Kidney epithelial cell (primary cell): ENCODE measurements at regions not wholly inside any gene's neighbourhood (a gene's known extent, or its start where the extent isn't known, plus 50 kb on each side); places are given as distances from the start of the nearest gene placed in this dataset.

Experiments
- DNase-seq: peaks from one replicate; pipeline ENCODE4 v3.0.0-alpha.2; 2010; ENCODE audit warnings: low read depth
- H3K27me3 ChIP-seq: 2 replicates; pipeline ENCODE4 v1.6.0; 2011; ENCODE audit warnings: low read length; ENCODE audit not compliant: control insufficient read depth, insufficient read depth
- H3K36me3 ChIP-seq: 2 replicates; pipeline ENCODE4 v1.5.1; 2011; ENCODE audit warnings: low read length; ENCODE audit not compliant: control insufficient read depth, insufficient read depth
- H3K4me3 ChIP-seq: 2 replicates; pipeline ENCODE4 v1.5.1; 2011; ENCODE audit warnings: low read depth, mild to moderate bottlenecking, control low read depth, low read length
- CTCF ChIP-seq: IDR thresholded peaks from 2 replicates; pipeline ENCODE4 v1.5.1; 2011; ENCODE audit warnings: mild to moderate bottlenecking, moderate library complexity, low read length, control low read depth, inconsistent platforms; ENCODE audit not compliant: insufficient read depth, poor library complexity, severe bottlenecking

- TF ChIP-seq CTCF = no peak
- no peaks in the 10 kb centered on the region for H3K27me3 ChIP-seq
- no peak overlapping the region for H3K4me3 ChIP-seq
Measured at GRCh38 chr18:68152770-68153169, 562.1 kb downstream of the TMX3 start.

GRCh38 chr18:68150961-68151360 is 563.9 kb downstream of the TMX3 start:
- no peak for DNase-seq
- H3K4me3 ChIP-seq = no peak overlapping the region
- no peak for TF ChIP-seq CTCF
- no peaks in the 10 kb centered on the region for H3K27me3 ChIP-seq
- H3K36me3 ChIP-seq = no peaks in the 10 kb centered on the region

More at GRCh38 chr18:68152770-68153169, 562.1 kb downstream of the TMX3 start:
- H3K36me3 ChIP-seq = no peaks in the 10 kb centered on the region
- DNase-seq = no peak

GRCh38 chr18:68148863-68149262 is 566.0 kb downstream of the TMX3 start:
- H3K27me3 ChIP-seq = no peaks in the 10 kb centered on the region
- TF ChIP-seq CTCF = no peak
- DNase-seq = no peak
- no peak overlapping the region for H3K4me3 ChIP-seq
- H3K36me3 ChIP-seq = no peaks in the 10 kb centered on the region

GRCh38 chr18:68147728-68148127 is 567.2 kb downstream of the TMX3 start:
- Histone ChIP-seq H3K36me3 (no peaks in the 10 kb centered on the region), H3K4me3 (no peak overlapping the region), H3K27me3 (no peaks in the 10 kb centered on the region)
- DNase-seq = no peak
- TF ChIP-seq CTCF = no peak

- TF ChIP-seq CTCF = no peak
- no peak overlapping the region for H3K4me3 ChIP-seq
- H3K27me3 ChIP-seq = no peaks in the 10 kb centered on the region
- DNase-seq = no peak
- H3K36me3 ChIP-seq = no peaks in the 10 kb centered on the region
Measured at GRCh38 chr18:68121826-68122225, 593.1 kb downstream of the TMX3 start.

- H3K36me3 ChIP-seq = no peaks in the 10 kb centered on the region
- no peak overlapping the region for H3K4me3 ChIP-seq
- no peak for TF ChIP-seq CTCF
- H3K27me3 ChIP-seq = no peaks in the 10 kb centered on the region
- no peak for DNase-seq
Measured at GRCh38 chr18:68121308-68121707, 593.6 kb downstream of the TMX3 start.
